ENCODE measurements at regions not wholly inside any gene's neighbourhood (a gene's known extent, or its start where the extent isn't known, plus 50 kb on each side); places are given as distances from the start of the nearest gene placed in this dataset.
"Not testable (repeated sequence)": the region's sequence is repeated elsewhere in the genome, so short reads cannot be mapped to it uniquely, and the experiment has no call there.

DNA sequence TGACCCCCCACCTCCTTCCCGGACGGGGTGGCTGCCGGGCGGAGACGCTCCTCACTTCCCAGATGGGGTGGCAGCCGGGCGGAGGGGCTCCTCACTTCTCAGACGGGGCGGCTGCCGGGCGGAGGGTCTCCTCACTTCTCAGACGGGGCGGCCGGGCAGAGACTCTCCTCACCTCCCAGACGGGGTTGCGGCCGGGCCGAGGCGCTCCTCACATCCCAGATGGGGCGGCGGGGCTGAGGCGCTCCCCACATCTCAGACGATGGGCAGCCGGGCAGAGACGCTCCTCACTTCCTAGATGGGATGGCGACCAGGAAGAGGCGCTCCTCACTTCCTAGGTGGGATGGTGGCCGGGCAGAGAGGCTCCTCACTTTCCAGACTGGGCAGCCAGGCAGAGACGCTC, 112.1 kb upstream of the GOT2 start:
- TF ChIP-seq, protein P1, sequence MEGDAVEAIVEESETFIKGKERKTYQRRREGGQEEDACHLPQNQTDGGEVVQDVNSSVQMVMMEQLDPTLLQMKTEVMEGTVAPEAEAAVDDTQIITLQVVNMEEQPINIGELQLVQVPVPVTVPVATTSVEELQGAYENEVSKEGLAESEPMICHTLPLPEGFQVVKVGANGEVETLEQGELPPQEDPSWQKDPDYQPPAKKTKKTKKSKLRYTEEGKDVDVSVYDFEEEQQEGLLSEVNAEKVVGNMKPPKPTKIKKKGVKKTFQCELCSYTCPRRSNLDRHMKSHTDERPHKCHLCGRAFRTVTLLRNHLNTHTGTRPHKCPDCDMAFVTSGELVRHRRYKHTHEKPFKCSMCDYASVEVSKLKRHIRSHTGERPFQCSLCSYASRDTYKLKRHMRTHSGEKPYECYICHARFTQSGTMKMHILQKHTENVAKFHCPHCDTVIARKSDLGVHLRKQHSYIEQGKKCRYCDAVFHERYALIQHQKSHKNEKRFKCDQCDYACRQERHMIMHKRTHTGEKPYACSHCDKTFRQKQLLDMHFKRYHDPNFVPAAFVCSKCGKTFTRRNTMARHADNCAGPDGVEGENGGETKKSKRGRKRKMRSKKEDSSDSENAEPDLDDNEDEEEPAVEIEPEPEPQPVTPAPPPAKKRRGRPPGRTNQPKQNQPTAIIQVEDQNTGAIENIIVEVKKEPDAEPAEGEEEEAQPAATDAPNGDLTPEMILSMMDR (IDR thresholded peaks at IDR 0.05), result not testable (repeated sequence)
- not testable (repeated sequence) for TF ChIP-seq POLR2AphosphoS5, POLR2A (IDR thresholded peaks at IDR 0.05)

Measured in prostate gland (tissue), 2 donors.